HFFc6 (cell line): ENCODE measurements at regions not wholly inside any gene's neighbourhood (a gene's known extent, or its start where the extent isn't known, plus 50 kb on each side); places are given as distances from the start of the nearest gene placed in this dataset.
"Not testable (repeated sequence)": the region's sequence is repeated elsewhere in the genome, so short reads cannot be mapped to it uniquely, and the experiment has no call there.

Source experiments
- DNase-seq: peaks from one replicate; pipeline ENCODE4 v3.0.0-alpha.2; 2018
- H3K27ac Mint-ChIP-seq: 2 replicates; pipeline ENCODE4 v1.8.0; 2020; ENCODE audit warnings: mild to moderate bottlenecking, mixed read lengths
- H3K27me3 Mint-ChIP-seq: 2 replicates; pipeline ENCODE4 v1.8.0; 2021; ENCODE audit warnings: mild to moderate bottlenecking, moderate library complexity, mixed read lengths; ENCODE audit not compliant: insufficient read depth
- H3K36me3 Mint-ChIP-seq: 2 replicates; pipeline ENCODE4 v1.8.0; 2021; ENCODE audit warnings: low read depth, mixed read lengths
- H3K4me1 Mint-ChIP-seq: 2 replicates; pipeline ENCODE4 v1.8.0; 2020; ENCODE audit warnings: low read depth, mixed read lengths
- H3K4me3 Mint-ChIP-seq: 2 replicates; pipeline ENCODE4 v1.8.0; 2020; ENCODE audit warnings: mild to moderate bottlenecking, moderate library complexity, mixed read lengths
- H3K9me3 Mint-ChIP-seq: 2 replicates; pipeline ENCODE4 v1.8.0; 2020; ENCODE audit warnings: mild to moderate bottlenecking, mixed read lengths
- TF ChIP-seq, protein P1 (sequence below): fragments of 200-600 bp; sonication (generic); IDR thresholded peaks from 2 replicates; pipeline ENCODE4 v1.5.0; 2021; ENCODE audit warnings: antibody characterized with exemption, mild to moderate bottlenecking

DNA sequence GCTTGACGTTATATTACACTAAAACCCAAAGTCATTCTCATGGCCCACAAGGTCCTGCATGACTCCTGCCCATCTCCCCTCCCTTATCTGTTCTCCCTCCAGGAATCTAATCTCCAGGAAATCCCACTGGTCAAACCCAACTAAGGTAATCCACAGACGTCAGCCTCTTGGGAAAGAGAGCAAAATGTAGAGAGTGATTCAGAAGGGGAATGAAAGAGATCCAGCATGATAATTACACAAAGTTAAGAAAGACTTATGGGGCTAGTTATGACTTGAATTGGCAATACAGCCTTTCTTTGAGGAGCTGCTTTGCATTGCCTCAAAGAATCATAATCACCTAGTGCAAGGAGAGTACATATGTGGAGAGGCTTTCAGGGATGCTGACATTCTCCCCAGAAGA, 137.8 kb upstream of the MYRIP start:
- no peaks in the 10 kb centered on the region for H3K36me3 Mint-ChIP-seq
- no peak for DNase-seq
- H3K27ac Mint-ChIP-seq: no peak overlapping the region
- no peaks in the 10 kb centered on the region for H3K9me3 Mint-ChIP-seq
- H3K27me3 Mint-ChIP-seq: peaks cover 3% of the 10 kb centered on the region
- H3K4me3 Mint-ChIP-seq: no peak overlapping the region
- no peaks in the 10 kb centered on the region for H3K4me1 Mint-ChIP-seq
- TF ChIP-seq, protein P1, sequence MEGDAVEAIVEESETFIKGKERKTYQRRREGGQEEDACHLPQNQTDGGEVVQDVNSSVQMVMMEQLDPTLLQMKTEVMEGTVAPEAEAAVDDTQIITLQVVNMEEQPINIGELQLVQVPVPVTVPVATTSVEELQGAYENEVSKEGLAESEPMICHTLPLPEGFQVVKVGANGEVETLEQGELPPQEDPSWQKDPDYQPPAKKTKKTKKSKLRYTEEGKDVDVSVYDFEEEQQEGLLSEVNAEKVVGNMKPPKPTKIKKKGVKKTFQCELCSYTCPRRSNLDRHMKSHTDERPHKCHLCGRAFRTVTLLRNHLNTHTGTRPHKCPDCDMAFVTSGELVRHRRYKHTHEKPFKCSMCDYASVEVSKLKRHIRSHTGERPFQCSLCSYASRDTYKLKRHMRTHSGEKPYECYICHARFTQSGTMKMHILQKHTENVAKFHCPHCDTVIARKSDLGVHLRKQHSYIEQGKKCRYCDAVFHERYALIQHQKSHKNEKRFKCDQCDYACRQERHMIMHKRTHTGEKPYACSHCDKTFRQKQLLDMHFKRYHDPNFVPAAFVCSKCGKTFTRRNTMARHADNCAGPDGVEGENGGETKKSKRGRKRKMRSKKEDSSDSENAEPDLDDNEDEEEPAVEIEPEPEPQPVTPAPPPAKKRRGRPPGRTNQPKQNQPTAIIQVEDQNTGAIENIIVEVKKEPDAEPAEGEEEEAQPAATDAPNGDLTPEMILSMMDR: no peak

DNA sequence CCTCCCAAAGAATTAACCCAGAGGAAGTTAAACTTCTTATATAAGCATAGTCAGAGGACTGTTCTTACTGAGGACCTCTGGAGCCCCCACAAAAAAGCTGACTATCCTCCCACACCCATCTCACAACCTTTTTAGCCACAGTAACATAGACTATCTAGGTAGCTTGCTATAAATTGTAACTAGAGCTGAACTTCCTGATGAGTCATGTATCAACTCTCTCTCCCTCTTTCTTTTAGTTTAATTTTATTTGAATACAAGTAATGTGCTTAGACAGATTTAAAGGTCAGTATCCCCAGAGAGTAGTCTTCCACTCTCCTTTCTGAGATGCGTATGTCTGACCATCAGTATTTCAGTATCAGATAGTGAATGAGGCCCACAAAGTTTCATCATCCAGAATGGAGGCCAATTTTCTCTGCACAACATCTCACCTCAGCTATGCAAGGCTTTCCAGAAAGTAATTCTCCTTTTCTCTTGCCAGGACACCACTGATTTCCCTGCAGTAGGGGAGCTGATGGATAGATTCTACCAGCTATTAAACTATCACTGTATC, 104.0 kb upstream of the MYRIP start:
- peaks cover 22% of the 10 kb centered on the region for H3K4me1 Mint-ChIP-seq
- peak; percentile 25 for DNase-seq
- no peaks in the 10 kb centered on the region for H3K36me3 Mint-ChIP-seq
- no peaks in the 10 kb centered on the region for H3K9me3 Mint-ChIP-seq
- H3K4me3 Mint-ChIP-seq: no peak overlapping the region
- H3K27ac Mint-ChIP-seq: 0 out of 2 replicates have a peak overlapping the region, but pooled peaks have one; percentile 5
- peaks cover 5% of the 10 kb centered on the region; the same call in 1 of the 2 replicates for H3K27me3 Mint-ChIP-seq
- TF ChIP-seq, protein P1: no peak

DNA sequence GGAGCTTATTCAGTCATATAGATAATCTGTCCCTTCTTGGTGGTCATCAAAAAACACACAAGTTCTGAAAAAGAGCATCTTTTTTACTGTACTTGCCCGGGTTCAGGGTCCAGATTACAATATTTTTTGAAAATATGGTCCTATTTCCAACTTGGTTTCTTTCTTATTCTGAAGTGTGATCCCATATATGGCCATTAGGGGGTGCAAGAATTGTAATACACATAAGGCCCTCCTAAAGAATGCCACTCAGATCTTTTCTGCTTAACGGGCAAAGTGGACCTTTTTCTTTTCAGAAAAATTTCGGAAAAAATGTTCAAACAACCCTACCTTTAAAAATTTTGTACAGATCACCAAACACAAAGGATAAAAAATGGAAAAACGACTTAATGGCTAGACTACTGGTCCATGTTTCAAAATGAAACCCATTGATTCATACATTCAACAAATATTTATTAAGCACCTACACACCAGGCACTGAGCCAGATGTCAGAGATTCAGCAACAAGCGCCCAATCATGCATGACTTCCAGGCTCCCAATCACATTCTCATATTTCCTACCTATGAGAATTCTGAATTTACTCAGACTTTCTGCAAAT, 102.0 kb upstream of the MYRIP start:
- H3K4me1 Mint-ChIP-seq: peaks cover 22% of the 10 kb centered on the region
- H3K9me3 Mint-ChIP-seq: no peaks in the 10 kb centered on the region; the same call in 1 of the 2 replicates
- no peak overlapping the region for H3K4me3 Mint-ChIP-seq
- DNase-seq: peak; percentile 43
- H3K27me3 Mint-ChIP-seq: peaks cover 10% of the 10 kb centered on the region; the same call in 1 of the 2 replicates
- H3K27ac Mint-ChIP-seq: no peak overlapping the region
- H3K36me3 Mint-ChIP-seq: 0 out of 2 replicates have a peak, but pooled peaks cover under 1% of the 10 kb centered on the region
- TF ChIP-seq, protein P1: peak; percentile 87

DNA sequence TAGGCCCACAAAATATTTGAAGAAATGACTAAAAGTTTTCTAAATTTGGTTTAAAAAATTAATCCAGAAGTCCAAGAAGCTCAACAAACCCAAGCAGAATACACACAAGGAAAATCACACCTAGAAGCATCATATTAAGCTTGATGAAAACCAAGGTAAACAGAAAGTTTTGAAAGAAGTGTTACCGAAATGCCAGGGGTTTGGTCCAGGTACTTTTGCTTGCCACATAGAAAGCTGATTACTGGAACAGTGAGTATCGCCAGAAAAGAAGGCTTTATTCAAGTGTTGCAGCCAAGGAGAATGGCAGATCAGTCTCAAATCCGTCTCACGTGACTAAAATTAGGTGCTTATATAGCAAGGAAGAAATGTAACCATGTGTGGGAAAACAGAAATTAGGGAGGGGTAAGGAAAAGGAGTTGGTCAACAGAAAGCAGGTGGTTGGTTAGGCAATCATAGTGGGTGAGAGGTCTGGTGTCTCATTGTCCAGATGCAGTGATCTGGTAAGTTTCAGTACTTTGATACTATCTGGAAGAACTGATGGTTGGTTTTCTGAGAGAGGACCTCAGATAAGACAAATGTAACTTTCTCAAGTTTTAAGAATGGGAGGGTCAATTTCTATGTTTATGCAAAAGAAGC, 96.9 kb upstream of the MYRIP start:
- Mint-ChIP-seq H3K4me1 (0 out of 2 replicates have a peak, but pooled peaks cover 6% of the 10 kb centered on the region), H3K4me3 (no peak overlapping the region), H3K27me3 (peaks cover 13% of the 10 kb centered on the region), H3K9me3 (peaks cover 4% of the 10 kb centered on the region; the same call in 1 of the 2 replicates), H3K27ac (no peak overlapping the region), H3K36me3 (0 out of 2 replicates have a peak, but pooled peaks cover 6% of the 10 kb centered on the region)
- DNase-seq: no peak
- TF ChIP-seq, protein P1: no peak

DNA sequence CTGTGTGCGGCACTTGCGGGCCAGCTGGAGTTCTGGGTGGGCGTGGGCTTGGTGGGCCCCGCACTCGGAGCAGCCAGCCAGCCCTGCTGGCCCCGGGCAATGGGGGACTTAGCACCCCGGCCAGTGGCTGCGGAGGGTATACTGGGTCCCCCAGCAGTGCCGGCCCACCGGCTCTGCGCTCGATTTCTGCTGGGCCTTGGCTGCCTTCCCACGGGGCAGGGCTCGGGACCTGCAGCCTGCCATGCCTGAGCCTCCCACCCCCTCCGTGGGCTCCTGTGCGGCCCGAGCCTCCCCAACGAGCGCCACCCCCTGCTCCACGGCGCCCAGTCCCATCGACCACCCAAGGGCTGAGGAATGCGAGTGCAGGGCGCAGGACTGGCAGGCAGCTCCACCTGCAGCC, 96.1 kb upstream of the MYRIP start:
- not testable (repeated sequence) for H3K4me1 Mint-ChIP-seq

DNA sequence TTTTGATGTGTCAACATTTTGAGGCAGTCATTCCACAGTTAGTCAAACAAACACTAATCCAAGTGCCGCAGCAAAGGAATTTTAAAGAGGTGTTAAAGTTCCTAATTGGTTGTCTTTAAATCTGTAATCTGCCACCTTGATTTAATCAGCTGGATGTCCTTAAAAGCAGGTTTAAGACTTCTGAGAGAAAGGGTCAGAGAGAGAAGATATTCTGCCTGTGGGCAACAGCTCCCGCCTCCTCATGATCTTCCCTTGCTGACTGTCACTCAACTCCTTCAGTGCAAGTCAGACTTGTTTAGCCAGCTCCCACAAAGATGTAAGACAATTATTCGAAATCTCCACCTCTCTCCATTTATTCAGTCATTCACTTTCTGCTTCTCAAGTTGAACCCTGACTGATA, 92.6 kb upstream of the MYRIP start:
- TF ChIP-seq, protein P1: no peak

More for the DNA sequence above, 96.1 kb upstream of the MYRIP start:
- not testable (repeated sequence) for H3K36me3 Mint-ChIP-seq, H3K4me3 Mint-ChIP-seq, H3K27ac Mint-ChIP-seq, DNase-seq, H3K9me3 Mint-ChIP-seq
- peaks cover 13% of the 10 kb centered on the region for H3K27me3 Mint-ChIP-seq

More for the DNA sequence above, 92.6 kb upstream of the MYRIP start:
- Mint-ChIP-seq H3K36me3 (0 out of 2 replicates have a peak, but pooled peaks cover 6% of the 10 kb centered on the region), H3K27me3 (peaks cover 6% of the 10 kb centered on the region), H3K4me1 (peaks cover 29% of the 10 kb centered on the region), H3K27ac (no peak overlapping the region), H3K4me3 (no peak overlapping the region), H3K9me3 (peaks cover 4% of the 10 kb centered on the region; the same call in 1 of the 2 replicates)
- no peak for DNase-seq
